ENCODE measurements at regions not wholly inside any gene's neighbourhood (a gene's known extent, or its start where the extent isn't known, plus 50 kb on each side); places are given as distances from the start of the nearest gene placed in this dataset.
"Not testable (repeated sequence)": the region's sequence is repeated elsewhere in the genome, so short reads cannot be mapped to it uniquely, and the experiment has no call there.

DNA sequence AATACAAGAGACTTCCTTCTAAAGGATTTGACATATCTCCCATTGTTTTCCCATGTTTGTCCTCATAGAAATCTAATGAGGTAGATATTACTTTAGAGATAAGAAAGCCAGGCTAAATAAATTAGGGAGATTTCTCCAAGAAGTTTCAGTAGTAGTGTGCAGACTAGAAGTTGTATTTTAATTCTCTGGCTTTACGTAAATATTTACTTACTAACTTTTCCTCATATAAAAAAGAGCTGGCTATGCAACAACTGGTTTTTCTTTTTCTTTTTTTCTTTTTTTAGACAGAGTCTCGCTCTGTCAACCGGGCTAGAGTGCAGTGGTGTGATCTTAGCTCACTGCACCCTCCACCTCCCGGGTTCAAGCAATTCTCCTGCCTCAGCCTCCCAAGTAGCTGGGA, 60.6 kb upstream of the ACYP2 start:
- TF ChIP-seq, protein P1, sequence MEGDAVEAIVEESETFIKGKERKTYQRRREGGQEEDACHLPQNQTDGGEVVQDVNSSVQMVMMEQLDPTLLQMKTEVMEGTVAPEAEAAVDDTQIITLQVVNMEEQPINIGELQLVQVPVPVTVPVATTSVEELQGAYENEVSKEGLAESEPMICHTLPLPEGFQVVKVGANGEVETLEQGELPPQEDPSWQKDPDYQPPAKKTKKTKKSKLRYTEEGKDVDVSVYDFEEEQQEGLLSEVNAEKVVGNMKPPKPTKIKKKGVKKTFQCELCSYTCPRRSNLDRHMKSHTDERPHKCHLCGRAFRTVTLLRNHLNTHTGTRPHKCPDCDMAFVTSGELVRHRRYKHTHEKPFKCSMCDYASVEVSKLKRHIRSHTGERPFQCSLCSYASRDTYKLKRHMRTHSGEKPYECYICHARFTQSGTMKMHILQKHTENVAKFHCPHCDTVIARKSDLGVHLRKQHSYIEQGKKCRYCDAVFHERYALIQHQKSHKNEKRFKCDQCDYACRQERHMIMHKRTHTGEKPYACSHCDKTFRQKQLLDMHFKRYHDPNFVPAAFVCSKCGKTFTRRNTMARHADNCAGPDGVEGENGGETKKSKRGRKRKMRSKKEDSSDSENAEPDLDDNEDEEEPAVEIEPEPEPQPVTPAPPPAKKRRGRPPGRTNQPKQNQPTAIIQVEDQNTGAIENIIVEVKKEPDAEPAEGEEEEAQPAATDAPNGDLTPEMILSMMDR (IDR thresholded peaks at IDR 0.05; ENCODE audit: low read depth, low read length, missing control alignments), result no peak
- H3K4me3 ChIP-seq (replicated peaks; ENCODE audit: low read depth, low read length), result no peak overlapping the region
- no peak for DNase-seq (ENCODE audit: extremely low read depth, low read depth)

DNA sequence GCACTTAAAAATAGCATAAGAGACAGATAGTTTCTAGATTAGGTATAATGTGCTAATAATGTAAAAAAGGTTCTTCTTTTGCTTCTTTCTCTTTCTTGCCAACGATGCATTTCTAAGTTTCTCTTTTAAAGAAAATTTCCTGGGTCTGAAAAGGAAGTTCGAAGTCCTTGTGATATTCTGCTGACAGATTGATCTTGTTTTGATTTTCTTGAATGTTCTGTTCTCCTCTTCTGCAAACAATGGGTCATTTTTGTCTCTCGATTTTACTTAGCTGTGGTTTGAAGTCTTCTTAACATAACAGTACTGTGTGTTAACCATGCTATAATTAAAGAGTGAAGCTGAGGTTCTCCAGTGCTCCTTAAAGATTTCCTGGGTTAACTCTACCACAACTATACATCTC, 61.1 kb upstream of the ACYP2 start:
- no peak for DNase-seq (ENCODE audit: extremely low read depth, low read depth)
- no peak overlapping the region for H3K4me3 ChIP-seq (replicated peaks; ENCODE audit: low read depth, low read length)
- TF ChIP-seq, protein P1 (IDR thresholded peaks at IDR 0.05; ENCODE audit: low read depth, low read length, missing control alignments), result no peak

DNA sequence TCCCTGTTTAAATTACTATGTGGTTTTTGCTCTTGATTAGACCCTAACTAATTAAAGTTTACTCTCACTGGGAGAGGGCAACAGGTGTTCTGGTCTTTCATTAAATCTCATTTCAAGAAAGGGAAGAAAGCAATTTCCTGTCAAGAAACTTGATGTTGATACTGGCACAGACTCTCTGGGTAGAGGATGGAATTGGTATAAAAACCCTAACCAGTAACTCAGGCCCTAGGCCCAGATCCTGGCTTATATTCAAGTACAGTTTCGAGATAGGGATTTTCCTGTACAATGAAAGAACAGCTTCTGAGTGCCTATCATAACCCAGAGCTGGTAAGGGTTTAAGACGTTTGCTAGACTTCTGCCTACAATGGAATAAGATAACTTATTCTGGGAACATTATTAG, 61.6 kb upstream of the ACYP2 start:
- H3K4me3 ChIP-seq (replicated peaks; ENCODE audit: low read depth, low read length), result no peak overlapping the region
- TF ChIP-seq, protein P1 (IDR thresholded peaks at IDR 0.05; ENCODE audit: low read depth, low read length, missing control alignments), result no peak
- DNase-seq (ENCODE audit: extremely low read depth, low read depth), result no peak

DNA sequence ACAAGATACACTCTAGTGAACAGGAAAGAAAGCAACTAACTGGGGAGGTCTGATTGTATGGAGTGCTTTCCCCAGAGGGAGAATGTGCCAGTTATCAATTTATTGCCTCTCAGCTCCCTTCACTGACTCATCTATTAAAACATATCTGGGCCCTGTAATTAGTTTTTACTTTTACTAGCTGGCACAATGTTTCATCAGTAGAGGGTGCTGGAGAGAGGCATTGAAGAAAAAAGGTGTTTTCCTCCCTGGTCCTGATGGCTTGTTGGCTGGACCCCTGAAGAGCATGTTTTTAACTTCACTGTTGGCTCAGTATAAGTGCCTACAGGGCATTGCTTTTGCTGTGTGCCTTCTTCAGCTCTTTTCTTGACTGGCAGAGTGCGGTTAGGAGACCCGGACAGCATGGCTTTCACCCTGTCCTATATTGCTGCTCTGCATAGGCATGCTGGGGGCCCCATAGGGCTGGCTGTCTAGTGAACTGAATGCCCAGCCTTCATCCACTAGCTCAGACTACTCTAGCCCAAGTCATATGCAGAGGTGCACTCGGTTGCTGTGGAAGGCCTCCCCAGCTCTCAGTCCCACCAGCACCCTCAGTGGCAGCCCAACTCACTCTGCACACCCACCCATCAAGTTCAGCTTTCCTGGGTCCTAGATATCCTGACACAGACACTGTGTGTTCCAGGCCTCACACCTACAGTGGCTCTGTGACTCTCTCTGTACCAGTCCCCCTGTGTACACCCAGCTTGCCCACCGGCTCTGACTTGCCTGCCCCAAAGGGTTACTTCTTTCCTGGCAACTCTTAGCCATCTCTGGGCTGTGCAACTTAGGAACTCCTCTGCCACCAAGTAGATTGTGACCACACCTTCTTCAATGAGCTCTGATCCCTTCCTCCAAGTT, 62.3 kb upstream of the ACYP2 start:
- no peak overlapping the region for H3K4me3 ChIP-seq (replicated peaks; ENCODE audit: low read depth, low read length)
- TF ChIP-seq, protein P1 (IDR thresholded peaks at IDR 0.05; ENCODE audit: low read depth, low read length, missing control alignments), result peak; percentile 22
- no peak for DNase-seq (ENCODE audit: extremely low read depth, low read depth)

DNA sequence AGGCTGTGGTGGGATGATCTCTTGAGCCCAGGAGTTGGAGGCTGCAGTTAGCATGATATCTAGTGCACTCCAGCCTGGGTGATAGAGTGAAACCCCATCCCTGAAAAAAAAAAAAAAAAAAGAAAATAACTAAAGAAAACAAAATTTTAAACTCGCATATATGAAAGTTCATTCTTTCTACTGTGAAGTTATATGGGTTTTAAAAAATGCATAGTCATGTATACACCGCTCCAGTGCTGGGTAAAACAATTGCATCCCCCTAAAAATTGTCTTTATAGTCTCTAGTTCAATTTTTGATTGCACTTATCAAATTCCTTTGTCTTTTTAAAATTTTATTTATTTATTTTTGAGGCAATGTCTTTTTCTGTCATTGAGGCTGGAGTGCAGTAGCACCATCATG, 65.0 kb upstream of the ACYP2 start:
- no peak overlapping the region for H3K4me3 ChIP-seq (replicated peaks; ENCODE audit: low read depth, low read length)
- TF ChIP-seq, protein P1 (IDR thresholded peaks at IDR 0.05; ENCODE audit: low read depth, low read length, missing control alignments), result no peak

DNA sequence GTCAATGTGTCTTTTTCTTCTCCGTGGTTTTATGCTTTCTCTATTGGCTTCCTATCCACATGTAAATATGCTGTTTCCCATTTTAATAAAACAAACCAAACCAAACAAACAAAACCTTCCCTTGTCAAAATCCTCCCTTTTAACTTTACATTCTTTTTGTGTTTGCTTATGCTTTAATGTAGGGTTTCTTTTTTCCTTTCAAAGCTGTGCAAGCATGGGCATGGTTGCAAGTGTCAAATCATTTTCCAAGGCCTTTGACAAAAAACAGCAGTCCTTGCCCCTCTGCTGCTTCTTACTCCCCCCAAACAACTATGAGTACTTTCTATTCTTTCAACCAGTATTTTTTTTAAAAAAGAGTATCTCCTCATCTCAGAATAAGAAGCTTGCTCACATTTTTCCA, 66.0 kb upstream of the ACYP2 start:
- H3K4me3 ChIP-seq (replicated peaks; ENCODE audit: low read depth, low read length), result no peak overlapping the region
- DNase-seq (ENCODE audit: extremely low read depth, low read depth), result no peak
- TF ChIP-seq, protein P1 (IDR thresholded peaks at IDR 0.05; ENCODE audit: low read depth, low read length, missing control alignments), result no peak

More for the DNA sequence above, 65.0 kb upstream of the ACYP2 start:
- no peak for DNase-seq (ENCODE audit: extremely low read depth, low read depth)

DNA sequence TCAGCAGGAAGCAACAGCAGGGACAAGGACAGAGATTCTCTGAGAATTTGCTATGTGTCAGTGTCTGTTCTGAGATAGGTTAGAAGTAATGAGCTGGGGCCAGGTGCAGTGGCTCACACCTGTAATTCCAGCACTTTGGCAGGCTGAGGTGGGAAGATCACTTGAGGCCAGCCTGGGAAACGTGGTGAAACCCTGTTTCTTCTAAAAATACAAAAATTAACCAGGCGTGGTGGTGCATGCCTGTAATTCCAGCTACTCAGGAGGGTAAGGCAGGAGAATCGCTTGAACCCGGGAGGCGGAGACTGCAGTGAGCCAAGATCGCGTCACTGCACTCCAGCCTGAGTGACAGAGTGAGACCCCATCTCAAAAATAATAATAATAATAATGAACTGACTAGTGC, 66.5 kb upstream of the ACYP2 start:
- H3K4me3 ChIP-seq (replicated peaks; ENCODE audit: low read depth, low read length), result not testable (repeated sequence)

More for the DNA sequence above, 66.5 kb upstream of the ACYP2 start:
- not testable (repeated sequence) for DNase-seq (ENCODE audit: extremely low read depth, low read depth)
